Endodermal cell (in vitro differentiated cells): ENCODE measurements at regions not wholly inside any gene's neighbourhood (a gene's known extent, or its start where the extent isn't known, plus 50 kb on each side); places are given as distances from the start of the nearest gene placed in this dataset.
A peak's percentile ranks its signal among the peaks of the same experiment; 100 is the strongest.

Source experiments
- DNase-seq: peaks from one replicate; pipeline ENCODE4 v3.0.0-alpha.2; 2017
- H3K27ac ChIP-seq: 2 replicates; pipeline ENCODE4 v1.5.1; 2013; ENCODE audit warnings: mild to moderate bottlenecking, low read depth, low read length, moderate library complexity
- H3K27me3 ChIP-seq: 2 replicates; pipeline ENCODE4 v1.6.1; 2013; ENCODE audit warnings: mild to moderate bottlenecking, low read length, moderate library complexity; ENCODE audit not compliant: insufficient read depth, control insufficient read depth, poor library complexity, severe bottlenecking
- H3K36me3 ChIP-seq: 2 replicates; pipeline ENCODE4 v1.7.0; 2013; ENCODE audit warnings: mild to moderate bottlenecking, low read length, moderate library complexity; ENCODE audit not compliant: control insufficient read depth, insufficient read depth
- H3K4me1 ChIP-seq: one replicate; pipeline ENCODE4 v1.7.0; 2013; ENCODE audit warnings: low read length; ENCODE audit not compliant: control insufficient read depth, insufficient read depth
- H3K4me3 ChIP-seq: 2 replicates; pipeline ENCODE4 v1.5.1; 2013; ENCODE audit warnings: mild to moderate bottlenecking, low read length, moderate library complexity
- H3K9ac ChIP-seq: 2 replicates; pipeline ENCODE4 v1.6.1; 2013; ENCODE audit warnings: mild to moderate bottlenecking, low read length, moderate library complexity; ENCODE audit not compliant: poor library complexity, severe bottlenecking; ENCODE audit errors: extremely low read depth
- H3K9me3 ChIP-seq: 2 replicates; pipeline ENCODE4 v1.6.1; 2013; ENCODE audit warnings: mild to moderate bottlenecking, low read length, moderate library complexity; ENCODE audit not compliant: control insufficient read depth
- H3K27ac Mint-ChIP-seq: 2 replicates; pipeline ENCODE4 v1.8.0; 2020; ENCODE audit warnings: mixed read lengths
- H3K27me3 Mint-ChIP-seq: 2 replicates; pipeline ENCODE4 v1.8.0; 2021; ENCODE audit warnings: mild to moderate bottlenecking, mixed read lengths; ENCODE audit not compliant: insufficient read depth
- H3K36me3 Mint-ChIP-seq: 2 replicates; pipeline ENCODE4 v1.8.0; 2020; ENCODE audit warnings: low read depth, mixed read lengths
- H3K4me1 Mint-ChIP-seq: 2 replicates; pipeline ENCODE4 v1.8.0; 2020; ENCODE audit warnings: mixed read lengths
- H3K4me3 Mint-ChIP-seq: 2 replicates; pipeline ENCODE4 v1.8.0; 2020; ENCODE audit warnings: mild to moderate bottlenecking, moderate library complexity, mixed read lengths
- H3K9me3 Mint-ChIP-seq: 2 replicates; pipeline ENCODE4 v1.8.0; 2020; ENCODE audit warnings: mild to moderate bottlenecking, mixed read lengths
- WGBS, 2 experiments: methylation state at CpG; one replicate each; pipeline versions ENCODE4 v1.1.5 to v1.1.7; 2013; ENCODE audit warnings: missing lambda C conversion rate in 2 of 2, mixed read lengths in 1 of 2; ENCODE audit not compliant: insufficient coverage in 1 of 2, insufficient read length in 1 of 2; 5-methylcytosine and 5-hydroxymethylcytosine counted together
- TF ChIP-seq, protein P1 (sequence below): fragments of 200-600 bp; sonication (generic); conservative IDR thresholded peaks from 2 replicates; pipeline ENCODE4 v1.5.0; 2021; ENCODE audit warnings: antibody characterized with exemption, mild to moderate bottlenecking

- no peak overlapping the region for H3K27ac Mint-ChIP-seq
- no peak overlapping the region for H3K9ac ChIP-seq
- 67 to 80% methylated on average over 1 to 3 of the region's 3 CpGs for WGBS, 2 experiments
Observed at GRCh38 chr21:22842875-22843274, 1844.7 kb downstream of the NCAM2 start.

GRCh38 chr21:22855581-22855980 is 1857.4 kb downstream of the NCAM2 start:
- Mint-ChIP-seq H3K27me3 (peaks cover 2% of the 10 kb centered on the region), H3K4me1 (peaks cover 7% of the 10 kb centered on the region), H3K36me3 (no peaks in the 10 kb centered on the region), H3K4me3 (no peak overlapping the region), H3K27ac (no peak overlapping the region), H3K9me3 (peaks cover 4% of the 10 kb centered on the region)
- Histone ChIP-seq H3K36me3 (no peaks in the 10 kb centered on the region), H3K9ac (no peak overlapping the region), H3K27me3 (no peaks in the 10 kb centered on the region), H3K4me1 (no peaks in the 10 kb centered on the region), H3K4me3 (no peak overlapping the region), H3K27ac (no peak overlapping the region), H3K9me3 (no peaks in the 10 kb centered on the region)
- TF ChIP-seq, protein P1, sequence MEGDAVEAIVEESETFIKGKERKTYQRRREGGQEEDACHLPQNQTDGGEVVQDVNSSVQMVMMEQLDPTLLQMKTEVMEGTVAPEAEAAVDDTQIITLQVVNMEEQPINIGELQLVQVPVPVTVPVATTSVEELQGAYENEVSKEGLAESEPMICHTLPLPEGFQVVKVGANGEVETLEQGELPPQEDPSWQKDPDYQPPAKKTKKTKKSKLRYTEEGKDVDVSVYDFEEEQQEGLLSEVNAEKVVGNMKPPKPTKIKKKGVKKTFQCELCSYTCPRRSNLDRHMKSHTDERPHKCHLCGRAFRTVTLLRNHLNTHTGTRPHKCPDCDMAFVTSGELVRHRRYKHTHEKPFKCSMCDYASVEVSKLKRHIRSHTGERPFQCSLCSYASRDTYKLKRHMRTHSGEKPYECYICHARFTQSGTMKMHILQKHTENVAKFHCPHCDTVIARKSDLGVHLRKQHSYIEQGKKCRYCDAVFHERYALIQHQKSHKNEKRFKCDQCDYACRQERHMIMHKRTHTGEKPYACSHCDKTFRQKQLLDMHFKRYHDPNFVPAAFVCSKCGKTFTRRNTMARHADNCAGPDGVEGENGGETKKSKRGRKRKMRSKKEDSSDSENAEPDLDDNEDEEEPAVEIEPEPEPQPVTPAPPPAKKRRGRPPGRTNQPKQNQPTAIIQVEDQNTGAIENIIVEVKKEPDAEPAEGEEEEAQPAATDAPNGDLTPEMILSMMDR = no peak
- WGBS, 2 experiments = 83 to 96% methylated on average over 1 of the region's 1 CpG
- no peak for DNase-seq

More at GRCh38 chr21:22842875-22843274, 1844.7 kb downstream of the NCAM2 start:
- no peaks in the 10 kb centered on the region for H3K27me3 ChIP-seq
- peak; percentile 74 for DNase-seq
- TF ChIP-seq, protein P1 = no peak
- H3K4me1 Mint-ChIP-seq = peaks cover 5% of the 10 kb centered on the region
- no peak overlapping the region for H3K27ac ChIP-seq
- H3K4me3 Mint-ChIP-seq = no peak overlapping the region
- peaks cover 5% of the 10 kb centered on the region for H3K36me3 Mint-ChIP-seq
- H3K9me3 Mint-ChIP-seq = peaks cover 23% of the 10 kb centered on the region
- H3K27me3 Mint-ChIP-seq = no peaks in the 10 kb centered on the region
- H3K9me3 ChIP-seq = peaks cover 30% of the 10 kb centered on the region
- no peaks in the 10 kb centered on the region for H3K4me1 ChIP-seq
- no peaks in the 10 kb centered on the region for H3K36me3 ChIP-seq
- no peak overlapping the region for H3K4me3 ChIP-seq

- Mint-ChIP-seq H3K27me3 (no peaks in the 10 kb centered on the region), H3K4me1 (peaks cover 6% of the 10 kb centered on the region), H3K36me3 (no peaks in the 10 kb centered on the region), H3K27ac (no peak overlapping the region), H3K9me3 (no peaks in the 10 kb centered on the region), H3K4me3 (no peak overlapping the region)
- Histone ChIP-seq H3K4me3 (no peak overlapping the region), H3K9me3 (no peaks in the 10 kb centered on the region), H3K9ac (no peak overlapping the region), H3K4me1 (no peaks in the 10 kb centered on the region), H3K27me3 (no peaks in the 10 kb centered on the region), H3K36me3 (no peaks in the 10 kb centered on the region), H3K27ac (no peak overlapping the region)
- TF ChIP-seq, protein P1 = no peak
- DNase-seq = no peak
- 98 to 100% methylated on average over 1 to 4 of the region's 4 CpGs for WGBS, 2 experiments
Observed at GRCh38 chr21:22871692-22872091, 1873.5 kb downstream of the NCAM2 start.
